IMR-90 (cell line): ENCODE measurements at regions not wholly inside any gene's neighbourhood (a gene's known extent, or its start where the extent isn't known, plus 50 kb on each side); places are given as distances from the start of the nearest gene placed in this dataset.
"Not testable (repeated sequence)": the region's sequence is repeated elsewhere in the genome, so short reads cannot be mapped to it uniquely, and the experiment has no call there.

Source experiments
- ATAC-seq: fragments of 200-7000 bp; cut with Tn5 transposase; 2 replicates; pipeline ENCODE4 v1.9.1; 2020; ENCODE audit warnings: low read depth, mild to moderate bottlenecking, moderate library complexity
- BruUV-seq: library from RNA; stranded (reverse); fragments of 400-500 nt; replicated peaks from 2 replicates; lab custom pipeline; 2021; lab: Mats Ljungman, UMichigan
- CTCF ChIA-PET: fragments of 300-600 bp; formaldehyde crosslinking; extraction: SDS; loops from one replicate; lab custom pipeline; 2021; ENCODE audit warnings: antibody characterized with exemption; lab: Yijun Ruan, JAX
- POLR2A ChIA-PET: fragments of 300-600 bp; sonication (Branson Sonifier 250); formaldehyde crosslinking; loops from one replicate; lab custom pipeline; 2022; ENCODE audit warnings: antibody characterized with exemption; ENCODE audit not compliant: unreplicated experiment; lab: Charles Lee
- DNase-seq: peaks from one replicate; pipeline ENCODE4 v3.0.0; 2013
- H2AFZ ChIP-seq: replicated peaks from 2 replicates; pipeline ENCODE3; 2013; ENCODE audit warnings: low read length, mild to moderate bottlenecking; ENCODE audit not compliant: poor library complexity
- H2AK5ac ChIP-seq: 2 replicates; pipeline ENCODE4 v1.6.1; 2013; ENCODE audit warnings: low read depth, low read length, inconsistent platforms
- H2AK9ac ChIP-seq: replicated peaks from 2 replicates; pipeline ENCODE3; 2013; ENCODE audit warnings: mild to moderate bottlenecking, low read depth, low read length, moderate library complexity; ENCODE audit not compliant: poor library complexity
- H2BK120ac ChIP-seq: 2 replicates; pipeline ENCODE4 v1.6.1; 2013; ENCODE audit warnings: low read depth, low read length, inconsistent platforms
- H2BK15ac ChIP-seq: 3 replicates; pipeline ENCODE4 v1.6.1; 2013; ENCODE audit warnings: low read depth, low read length, inconsistent platforms
- H2BK20ac ChIP-seq: 2 replicates; pipeline ENCODE4 v1.6.1; 2013; ENCODE audit warnings: low read depth, mild to moderate bottlenecking, inconsistent platforms, low read length, moderate library complexity
- H2BK5ac ChIP-seq: 2 replicates; pipeline ENCODE4 v1.6.1; 2013; ENCODE audit warnings: mild to moderate bottlenecking, low read depth, low read length, inconsistent platforms; ENCODE audit not compliant: poor library complexity, severe bottlenecking
- H3K14ac ChIP-seq: replicated peaks from 2 replicates; pipeline ENCODE4 v1.6.1; 2013; ENCODE audit warnings: low read depth, low read length, inconsistent platforms
- H3K18ac ChIP-seq: 2 replicates; pipeline ENCODE4 v1.6.1; 2013; ENCODE audit warnings: low read depth, low read length, control low read depth
- H3K23ac ChIP-seq: 2 replicates; pipeline ENCODE4 v1.6.1; 2013; ENCODE audit warnings: low read depth, low read length, inconsistent platforms
- H3K27ac ChIP-seq: 2 replicates; pipeline ENCODE4 v1.5.1; 2013; ENCODE audit warnings: mild to moderate bottlenecking, control low read depth, low read length; ENCODE audit not compliant: insufficient read depth
- H3K27me3 ChIP-seq: 2 replicates; pipeline ENCODE4 v1.6.1; 2013; ENCODE audit warnings: low read length; ENCODE audit not compliant: control insufficient read depth, insufficient read depth
- H3K36me3 ChIP-seq: 2 replicates; pipeline ENCODE4 v1.6.1; 2013; ENCODE audit warnings: low read length, mixed read lengths; ENCODE audit not compliant: control insufficient read depth, insufficient read depth
- H3K4ac ChIP-seq: 2 replicates; pipeline ENCODE4 v1.6.1; 2013; ENCODE audit warnings: low read depth, low read length, inconsistent platforms
- H3K4me1 ChIP-seq: 2 replicates; pipeline ENCODE4 v1.6.1; 2013; ENCODE audit warnings: low read length, mixed read lengths; ENCODE audit not compliant: control insufficient read depth, insufficient read depth
- H3K4me2 ChIP-seq: 2 replicates; pipeline ENCODE4 v1.6.1; 2013; ENCODE audit warnings: low read depth, mild to moderate bottlenecking, control low read depth, low read length, moderate library complexity
- H3K4me3 ChIP-seq: 2 replicates; pipeline ENCODE4 v1.5.1; 2013; ENCODE audit warnings: low read depth, mild to moderate bottlenecking, control low read depth, low read length, moderate library complexity; ENCODE audit not compliant: insufficient read depth
- H3K56ac ChIP-seq: 2 replicates; pipeline ENCODE4 v1.6.1; 2013; ENCODE audit warnings: low read length, inconsistent platforms; ENCODE audit not compliant: insufficient read depth; ENCODE audit errors: extremely low read depth
- H3K79me1 ChIP-seq, 2 experiments: 2 replicates each; pipeline ENCODE4 v1.6.1; 2013; ENCODE audit warnings: low read length in 2 of 2, inconsistent platforms in 1 of 2, low read depth in 1 of 2
- H3K9ac ChIP-seq: 2 replicates; pipeline ENCODE4 v1.6.1; 2013; ENCODE audit warnings: low read depth, low read length, control low read depth
- H3K9me1 ChIP-seq: 2 replicates; pipeline ENCODE4 v1.6.1; 2013; ENCODE audit warnings: low read length, inconsistent platforms; ENCODE audit not compliant: insufficient read depth
- H3K9me3 ChIP-seq: 2 replicates; pipeline ENCODE4 v1.6.1; 2013; ENCODE audit warnings: low read length; ENCODE audit not compliant: control insufficient read depth, insufficient read depth
- H4K20me1 ChIP-seq: 2 replicates; pipeline ENCODE4 v1.6.1; 2013; ENCODE audit warnings: low read length, inconsistent platforms; ENCODE audit not compliant: insufficient read depth
- H4K5ac ChIP-seq: 2 replicates; pipeline ENCODE4 v1.6.1; 2013; ENCODE audit warnings: mild to moderate bottlenecking, low read depth, low read length, control low read depth
- H4K8ac ChIP-seq, 2 experiments: 2 replicates each; pipeline ENCODE4 v1.6.1; 2013; ENCODE audit warnings: low read depth in 2 of 2, low read length in 2 of 2, control low read depth in 1 of 2, inconsistent platforms in 1 of 2
- H4K91ac ChIP-seq: 2 replicates; pipeline ENCODE4 v1.6.1; 2013; ENCODE audit warnings: low read depth, low read length, inconsistent platforms; ENCODE audit not compliant: insufficient read depth
- WGBS, 2 experiments: methylation state at CpG; one replicate each; pipeline versions ENCODE4 v1.1.5 to v1.1.7; 2013; ENCODE audit warnings: missing lambda C conversion rate in 2 of 2; ENCODE audit not compliant: insufficient read length in 1 of 2; ENCODE audit errors: extremely low coverage in 2 of 2; 5-methylcytosine and 5-hydroxymethylcytosine counted together
- dilution Hi-C: fragments of 300-500 bp; cut with HindIII; formaldehyde crosslinking; loops from one replicate; pipeline ENCODE4 v1.14.3; 2018; ENCODE audit warnings: low sequenced_read_pairs; ENCODE audit not compliant: unreplicated experiment
- in situ Hi-C: fragments of 300-500 bp; cut with MboI; formaldehyde crosslinking; loops from 3 replicates; pipeline ENCODE4 v1.14.3; 2019; ENCODE audit warnings: low sequenced_read_pairs, inconsistent platforms, mixed read lengths
- intact Hi-C: fragments of 100-400 bp; cut with micrococcal nuclease; formaldehyde crosslinking; loops from 2 replicates; pipeline ENCODE4 v1.10.0; 2022

DNA sequence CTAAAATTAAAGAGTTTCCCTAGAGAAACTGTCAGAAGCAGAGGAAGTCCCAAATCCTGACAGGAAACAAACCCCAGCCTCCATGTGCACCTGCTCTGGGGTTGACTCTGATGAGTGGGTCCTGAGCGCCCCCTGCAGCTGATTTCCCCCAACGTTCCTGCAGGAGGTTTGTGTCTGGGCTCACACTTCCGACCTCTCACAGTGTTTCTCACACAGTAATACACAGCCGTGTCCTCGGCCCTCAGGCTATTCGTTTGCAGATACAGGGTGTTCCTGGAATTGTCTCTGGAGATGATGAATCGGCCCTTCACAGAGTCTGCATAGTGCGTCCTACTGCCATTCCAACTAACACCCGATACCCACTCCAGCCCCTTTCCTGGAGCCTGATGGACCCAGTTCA is 862.8 kb downstream of the TMEM121 start:
- intact Hi-C loops: not testable (repeated sequence)

More for the DNA sequence above, 862.8 kb downstream of the TMEM121 start:
- H2BK20ac ChIP-seq, H4K91ac ChIP-seq, H3K4me3 ChIP-seq, H3K79me1 ChIP-seq, H3K18ac ChIP-seq, POLR2A ChIA-PET, H2BK5ac ChIP-seq, H4K5ac ChIP-seq, H2AK5ac ChIP-seq, H4K20me1 ChIP-seq, H3K23ac ChIP-seq, H3K14ac ChIP-seq, DNase-seq, H3K9me1 ChIP-seq, H3K4ac ChIP-seq, H2AFZ ChIP-seq, H3K4me1 ChIP-seq, ATAC-seq, in situ Hi-C loops, BruUV-seq, H3K27me3 ChIP-seq, H3K27ac ChIP-seq, H3K9ac ChIP-seq, H4K8ac ChIP-seq, H3K4me2 ChIP-seq, H3K56ac ChIP-seq, CTCF ChIA-PET, dilution Hi-C loops, H2BK120ac ChIP-seq, H2AK9ac ChIP-seq, H3K36me3 ChIP-seq, H2BK15ac ChIP-seq: not testable (repeated sequence)
- peaks cover 23% of the 10 kb centered on the region for H3K9me3 ChIP-seq
- no CpG with 5 or more reads among the region's 9 CpGs for WGBS, 2 experiments
